ENCODE measurements at regions not wholly inside any gene's neighbourhood (a gene's known extent, or its start where the extent isn't known, plus 50 kb on each side); places are given as distances from the start of the nearest gene placed in this dataset.
A peak's percentile ranks its signal among the peaks of the same experiment; 100 is the strongest.

DNA sequence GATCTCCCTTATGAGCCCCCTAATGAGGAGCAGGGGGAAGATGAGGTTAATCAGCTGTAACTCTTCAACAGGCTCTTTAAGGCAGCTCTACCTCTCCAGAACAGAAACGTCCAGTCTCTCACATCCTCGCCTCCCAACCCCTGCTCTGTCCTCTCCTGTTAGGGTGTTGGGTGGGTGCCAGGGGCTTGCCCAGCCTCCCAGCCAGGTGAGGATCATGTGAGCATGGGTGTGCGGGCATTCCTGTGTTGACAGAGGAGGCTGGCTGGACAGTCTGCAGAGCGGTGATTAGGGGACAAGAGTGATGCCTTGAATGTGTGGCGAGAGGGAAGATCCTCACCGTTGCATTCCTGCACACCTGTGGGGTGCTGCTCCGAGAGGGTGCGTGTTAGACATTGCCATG lies 51.7 kb downstream of the CCDC180 start:
- no peak overlapping the region for H3K14ac ChIP-seq (ENCODE audit: low read length)
- H3K4me1 ChIP-seq (ENCODE audit: control insufficient read depth in 2 of 2, insufficient read depth in 1 of 2, low read depth in 1 of 2, low read length in 2 of 2), result peaks cover 0 to 2% of the 10 kb centered on the region in 2 donors
- no peak overlapping the region for H4K91ac ChIP-seq (ENCODE audit: low read depth, low read length, poor library complexity)
- H3K79me1 ChIP-seq (ENCODE audit: low read depth, low read length), result peaks cover 3% of the 10 kb centered on the region
- no peak for DNase-seq (ENCODE audit: low spot score)
- H4K8ac ChIP-seq (ENCODE audit: low read depth, low read length), result no peak overlapping the region
- H3K4me3 ChIP-seq (ENCODE audit: low read length in 2 of 2), result no peak overlapping the region
- H2BK120ac ChIP-seq (ENCODE audit: low read depth, low read length), result no peak overlapping the region
- no peak overlapping the region for H2BK15ac ChIP-seq (ENCODE audit: low read length)
- no peak overlapping the region for H2BK12ac ChIP-seq (ENCODE audit: low read length)
- H3K9me3 ChIP-seq (replicated peaks in 1 of 2; ENCODE audit: control insufficient read depth in 2 of 2, insufficient read depth in 1 of 2, low read depth in 1 of 2, low read length in 2 of 2), result no peaks in the 10 kb centered on the region
- peak overlapping the region; percentile 38 for H3K23ac ChIP-seq (ENCODE audit: low read depth, low read length, poor library complexity)
- no peak overlapping the region for H3K4me2 ChIP-seq (ENCODE audit: insufficient read depth, low read length, poor library complexity, severe bottlenecking)
- peak overlapping the region; percentile 36 for H3K9ac ChIP-seq (ENCODE audit: low read depth, low read length, poor library complexity)
- H2BK5ac ChIP-seq (ENCODE audit: low read length), result no peak overlapping the region
- no peak overlapping the region for H3K4ac ChIP-seq (ENCODE audit: low read length)
- H3K36me3 ChIP-seq (replicated peaks in 1 of 2; ENCODE audit: control insufficient read depth in 2 of 2, insufficient read depth in 2 of 2, low read length in 2 of 2), result peaks cover 0 to 4% of the 10 kb centered on the region in 2 donors
- H3K27me3 ChIP-seq (ENCODE audit: control insufficient read depth in 3 of 3, insufficient read depth in 3 of 3, low read depth in 1 of 3, low read length in 3 of 3), result no peaks in the 10 kb centered on the region
- no peak overlapping the region for H2AFZ ChIP-seq (ENCODE audit: low read length)
- H3K18ac ChIP-seq (ENCODE audit: low read length), result no peak overlapping the region
- no CpG with 5 or more reads among the region's 8 CpGs for WGBS, 2 donors (ENCODE audit: extremely low coverage in 2 of 2, insufficient read length in 2 of 2, insufficient replicate concordance in 1 of 2)
- no peak overlapping the region for H2AK5ac ChIP-seq (ENCODE audit: low read depth, low read length)
- H3K27ac ChIP-seq (replicated peaks; ENCODE audit: low read length), result no peak overlapping the region
